Activated T-cell treated with anti-CD3 and anti-CD28 coated beads, Interleukin-2, amount 50 U/mL, for 48 hours (primary cell): ENCODE measurements at regions not wholly inside any gene's neighbourhood (a gene's known extent, or its start where the extent isn't known, plus 50 kb on each side); places are given as distances from the start of the nearest gene placed in this dataset.
"Not testable (repeated sequence)": the region's sequence is repeated elsewhere in the genome, so short reads cannot be mapped to it uniquely, and the experiment has no call there.

Source experiments
- DNase-seq, 2 experiments: peaks; one replicate each; pipeline ENCODE4 v3.0.0-alpha.2; 2020

DNA sequence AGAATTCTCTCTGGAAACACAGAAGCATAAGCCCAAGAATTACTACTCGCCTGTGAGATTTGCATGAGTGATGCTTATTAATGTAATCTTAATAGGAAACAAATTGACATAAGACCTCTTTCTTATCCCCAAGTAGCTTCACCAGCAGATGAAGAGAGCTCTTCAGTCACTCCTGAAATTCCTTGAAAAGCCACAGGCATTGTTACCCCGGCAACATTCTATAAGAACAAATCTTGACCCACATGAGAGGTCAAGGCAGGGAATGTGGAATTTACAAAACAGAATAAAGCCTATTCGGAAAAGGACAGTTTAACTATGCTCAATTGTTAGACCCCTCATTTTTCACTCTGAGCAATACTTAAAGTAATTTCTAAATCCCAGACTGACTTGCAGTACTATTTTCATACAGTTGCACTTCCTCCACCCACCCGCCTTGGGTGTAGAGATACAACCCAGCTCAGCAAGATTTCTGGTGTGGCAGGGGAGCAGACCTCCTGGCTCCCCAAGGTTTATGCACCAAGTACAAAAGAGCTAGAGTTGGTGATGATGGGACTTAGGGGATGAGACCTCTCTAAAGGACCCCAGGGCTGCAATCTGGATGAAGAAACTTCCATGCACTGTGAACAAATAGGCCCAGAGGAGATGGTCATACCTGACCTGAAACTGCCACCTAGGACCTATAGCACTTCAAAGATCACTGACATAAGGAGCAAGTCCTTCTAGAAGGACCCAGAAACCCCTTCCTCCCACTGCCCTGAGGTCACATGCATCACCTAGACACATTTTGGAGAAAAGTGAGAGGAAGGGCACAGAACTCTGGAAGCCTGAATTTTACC lies 242.1 kb downstream of the ZNF608 start:
- no peak for DNase-seq

DNA sequence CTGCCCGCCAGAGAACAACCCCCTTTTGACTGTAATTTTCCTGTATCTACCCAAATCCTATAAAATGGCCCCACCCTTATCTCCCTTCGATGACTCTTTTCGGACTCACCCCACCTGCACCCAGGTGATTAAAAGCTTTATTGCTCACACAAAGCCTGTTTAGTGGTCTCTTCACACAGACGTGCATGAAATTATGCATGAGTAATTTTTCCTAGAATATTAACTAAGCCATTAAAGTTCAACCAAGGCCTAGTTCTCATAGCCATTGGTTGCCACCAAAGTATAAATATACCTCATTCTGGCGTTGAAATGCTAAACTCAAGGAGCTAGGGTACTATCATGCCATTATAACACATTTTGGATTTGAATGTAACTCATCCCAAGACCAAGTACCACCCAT lies 243.9 kb downstream of the ZNF608 start:
- no peak for DNase-seq

DNA sequence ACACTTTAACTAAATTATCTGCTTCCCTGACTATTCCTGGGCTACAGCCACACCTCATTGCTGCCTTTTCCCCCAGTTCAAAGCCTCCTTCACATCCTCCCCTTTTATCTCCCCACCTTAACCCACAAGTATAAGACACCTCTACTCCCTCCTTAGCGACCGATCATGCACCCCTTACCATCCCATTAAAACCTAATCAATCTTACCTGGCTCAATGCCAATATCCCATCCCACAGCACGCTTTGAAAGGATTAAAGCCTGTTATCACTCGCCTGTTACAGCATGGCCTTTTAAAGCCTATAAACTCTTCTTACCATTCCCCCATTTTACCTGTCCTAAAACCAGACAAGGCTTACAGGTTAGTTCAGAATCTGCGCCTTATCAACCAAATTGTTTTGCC lies 246.6 kb downstream of the ZNF608 start:
- not testable (repeated sequence) for DNase-seq

DNA sequence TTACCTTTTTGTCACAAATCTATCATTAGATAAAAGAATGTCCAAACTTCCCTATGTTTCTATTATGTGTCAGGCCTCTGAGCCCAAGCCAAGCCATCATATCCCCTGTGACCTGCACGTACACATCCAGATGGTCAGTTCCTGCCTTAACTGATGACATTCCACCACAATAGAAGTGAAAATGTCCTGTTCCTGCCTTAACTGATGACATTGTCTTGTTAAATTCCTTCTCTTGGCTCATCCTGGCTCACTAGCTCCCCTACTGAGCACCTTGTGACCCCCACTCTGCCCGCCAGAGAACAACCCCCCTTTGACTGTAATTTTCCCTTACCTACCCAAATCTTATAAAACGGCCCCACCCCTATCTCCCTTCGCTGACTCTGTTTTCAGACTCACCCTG lies 249.5 kb downstream of the ZNF608 start:
- DNase-seq, result not testable (repeated sequence)

DNA sequence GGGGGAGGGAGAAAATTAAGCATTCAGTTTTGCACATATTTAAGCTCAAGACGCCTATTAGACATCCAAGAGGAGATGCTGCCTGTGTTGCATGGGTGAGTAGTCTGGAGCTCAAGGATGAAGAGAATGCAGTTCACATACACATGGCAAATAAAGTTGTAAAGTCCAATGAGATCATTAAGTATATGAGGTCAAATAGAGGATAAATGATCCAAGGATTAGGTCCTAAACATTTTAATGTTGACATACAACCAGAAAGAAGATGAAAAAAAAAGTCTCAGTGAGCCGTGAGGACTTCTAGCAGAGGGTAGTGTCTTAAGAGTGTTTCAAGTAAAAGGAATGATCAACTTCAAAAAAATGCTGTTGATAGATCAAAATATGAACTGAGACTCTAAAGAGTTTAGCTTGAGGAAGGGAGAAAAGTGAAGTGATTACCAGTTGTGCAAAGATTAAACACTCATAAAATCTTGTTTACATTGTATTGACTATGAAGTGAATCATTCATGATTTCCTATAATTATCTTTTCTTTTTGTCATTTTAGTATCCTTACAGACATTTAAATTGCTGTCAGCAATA lies 251.8 kb downstream of the ZNF608 start:
- DNase-seq, result no peak

DNA sequence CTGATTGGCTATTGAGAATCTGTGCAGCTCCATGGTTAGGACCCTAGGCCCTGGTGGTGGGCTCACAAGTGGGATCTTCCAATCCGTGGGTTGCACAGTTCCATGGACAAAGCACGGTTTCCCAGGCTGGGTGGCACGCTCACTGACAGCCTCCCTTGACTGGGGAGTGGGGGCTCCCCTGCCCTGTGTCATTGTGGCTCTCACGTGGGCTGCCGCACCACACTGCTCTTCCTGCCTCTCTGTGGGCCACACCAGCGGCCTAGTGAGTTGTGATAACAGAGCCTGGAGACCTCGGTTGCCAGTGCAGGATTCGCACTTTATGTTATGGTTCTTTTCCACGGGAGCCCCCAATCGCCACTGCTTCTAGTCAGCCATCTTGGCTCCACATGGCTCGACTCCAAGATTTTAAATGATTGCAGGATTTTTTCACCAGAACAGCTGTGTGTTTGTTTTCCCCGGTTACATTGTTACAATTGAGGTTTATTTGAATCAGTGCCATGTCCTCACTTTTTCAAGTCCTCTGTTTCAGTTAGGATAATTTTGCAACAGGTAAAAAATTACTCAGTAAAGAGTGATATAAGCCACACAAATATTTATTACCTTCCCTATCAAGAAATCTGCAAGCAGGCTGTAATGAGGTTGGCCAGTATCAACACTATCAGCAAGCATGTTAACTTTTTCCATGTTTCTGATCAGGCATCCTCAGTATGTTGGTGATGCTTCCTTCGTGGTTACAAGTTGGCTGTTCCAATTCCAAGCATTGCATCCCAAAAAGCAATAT lies 253.8 kb downstream of the ZNF608 start:
- no peak for DNase-seq

DNA sequence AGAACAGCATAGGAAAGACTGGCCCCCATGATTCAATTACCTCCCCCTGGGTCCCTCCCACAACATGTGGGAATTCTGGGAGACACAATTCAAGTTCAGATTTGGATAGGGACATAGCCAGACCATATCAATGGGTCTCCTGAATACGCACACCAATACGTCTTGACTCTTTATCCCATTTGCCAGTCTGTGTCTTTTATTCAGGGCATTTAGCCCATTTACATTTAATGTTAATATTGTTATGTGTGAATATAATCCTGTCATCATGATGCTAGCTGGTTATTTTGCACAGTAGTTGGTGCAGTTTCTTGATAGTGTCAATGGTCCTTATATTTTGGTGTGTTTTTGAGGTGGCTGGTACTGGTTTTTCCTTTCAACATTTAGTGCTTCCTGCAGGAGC lies 256.1 kb downstream of the ZNF608 start:
- DNase-seq, result not testable (repeated sequence)

DNA sequence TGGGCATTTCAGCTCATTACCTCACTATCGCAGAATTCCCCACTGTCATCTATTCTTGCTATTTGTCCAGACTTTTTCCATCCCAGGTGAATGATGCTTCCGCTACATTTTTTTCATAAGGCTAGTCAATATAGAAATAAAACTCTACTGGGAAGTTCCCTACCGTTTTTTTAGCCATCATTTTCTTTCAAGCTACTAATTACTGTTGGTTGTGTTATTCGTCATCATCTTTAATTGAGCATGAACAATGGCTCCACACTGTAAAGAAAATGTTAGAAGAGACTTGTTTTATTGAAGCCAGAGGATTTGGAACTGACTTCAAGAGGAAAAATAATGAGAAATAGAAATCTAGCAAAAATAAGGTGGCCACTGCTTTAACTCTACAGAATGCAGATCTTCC lies 265.0 kb downstream of the ZNF608 start:
- DNase-seq, result no peak

DNA sequence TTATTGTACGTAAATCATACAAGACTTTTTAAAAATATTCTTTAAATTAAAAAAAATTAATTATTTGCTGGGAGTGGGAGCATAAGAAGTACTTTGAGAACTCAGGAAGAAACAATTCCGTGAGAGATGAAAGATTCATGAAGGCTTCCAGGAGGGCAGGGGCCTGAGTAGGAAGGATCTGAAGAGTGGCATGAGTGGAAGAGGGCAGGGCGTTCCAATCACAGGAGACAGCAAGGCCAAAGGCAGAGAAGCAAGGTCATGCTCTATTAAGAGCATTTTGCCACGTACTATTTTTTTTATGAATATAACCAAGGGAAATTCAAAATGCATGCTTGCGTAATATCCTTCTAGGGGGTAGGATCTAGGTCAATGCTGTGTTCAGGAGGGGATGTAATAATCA lies 265.5 kb downstream of the ZNF608 start:
- DNase-seq, result no peak

DNA sequence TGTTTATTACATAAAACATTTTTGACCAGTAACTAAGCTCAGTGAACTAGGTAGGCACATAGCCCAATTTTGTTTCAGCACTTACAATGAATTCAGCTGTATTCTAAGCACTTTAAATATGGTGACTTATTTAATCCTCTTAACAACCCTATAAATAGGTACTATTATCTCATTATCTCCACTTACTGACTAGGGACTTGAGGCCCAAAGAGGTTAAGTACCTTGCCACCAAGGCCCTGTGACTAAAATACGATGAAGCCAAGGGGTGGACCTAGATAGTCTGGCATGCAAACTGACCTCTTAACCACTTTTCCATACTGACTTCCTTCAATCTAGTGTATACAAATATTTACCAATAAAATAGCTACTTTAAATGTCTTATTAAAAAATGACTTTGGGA lies 266.4 kb downstream of the ZNF608 start:
- DNase-seq, result no peak

DNA sequence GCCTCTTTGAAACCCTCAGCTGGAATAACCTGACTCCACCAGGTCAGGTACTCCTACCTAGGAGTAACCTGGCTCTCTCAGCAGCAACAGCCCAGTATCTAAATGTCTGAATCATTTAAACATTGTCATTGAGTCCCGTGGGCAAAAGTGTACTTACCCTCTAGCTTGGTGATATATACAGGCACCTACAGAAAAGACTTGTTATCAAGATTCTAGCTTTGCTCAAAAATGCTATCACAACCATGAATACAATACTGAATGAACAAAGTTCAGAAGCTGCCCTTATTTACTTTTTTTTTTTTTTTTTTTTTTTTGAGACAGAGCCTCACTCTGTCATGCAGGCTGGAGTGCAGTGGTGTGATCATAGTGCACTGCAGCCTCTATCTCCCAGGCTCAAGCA lies 268.2 kb downstream of the ZNF608 start:
- no peak for DNase-seq

DNA sequence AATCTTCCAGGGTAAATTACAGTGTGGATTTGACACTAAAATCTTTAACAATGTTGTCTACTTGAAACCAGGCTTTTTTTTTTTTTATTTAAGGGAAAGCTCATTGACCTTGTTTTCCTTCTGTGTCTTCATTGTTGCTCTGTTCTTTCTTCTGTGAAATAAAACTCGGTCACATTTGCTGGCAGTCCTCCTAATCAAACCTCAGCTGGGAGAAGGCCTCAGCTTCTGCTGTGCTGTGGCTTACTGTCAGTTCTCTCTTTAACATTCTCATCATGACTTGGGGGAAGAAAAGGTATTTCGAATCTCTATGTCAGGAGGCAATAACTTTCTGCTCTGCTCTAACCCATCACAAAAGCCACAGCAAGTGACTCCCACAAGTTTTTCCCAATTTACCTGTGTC lies 268.9 kb downstream of the ZNF608 start:
- DNase-seq, result no peak

DNA sequence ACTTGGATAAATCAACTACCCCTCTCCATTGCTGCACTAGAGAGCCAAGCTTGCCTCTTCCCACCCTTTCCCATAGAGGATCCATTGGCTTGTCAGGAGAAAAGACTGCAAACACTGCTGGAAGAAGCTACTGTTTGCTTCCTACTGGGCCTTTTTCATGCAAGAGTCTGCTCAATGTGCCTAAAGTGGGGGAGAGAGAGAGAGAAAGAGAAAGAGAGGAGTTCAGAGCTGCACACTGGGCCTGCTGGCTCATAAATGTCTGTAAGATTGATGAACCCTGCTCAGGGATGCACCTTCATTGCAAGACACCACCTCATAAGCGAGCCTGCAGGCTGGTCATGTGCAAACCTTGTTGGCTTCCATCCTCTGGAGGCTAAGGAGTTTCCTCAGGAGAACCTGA lies 269.4 kb downstream of the ZNF608 start:
- DNase-seq, result no peak

DNA sequence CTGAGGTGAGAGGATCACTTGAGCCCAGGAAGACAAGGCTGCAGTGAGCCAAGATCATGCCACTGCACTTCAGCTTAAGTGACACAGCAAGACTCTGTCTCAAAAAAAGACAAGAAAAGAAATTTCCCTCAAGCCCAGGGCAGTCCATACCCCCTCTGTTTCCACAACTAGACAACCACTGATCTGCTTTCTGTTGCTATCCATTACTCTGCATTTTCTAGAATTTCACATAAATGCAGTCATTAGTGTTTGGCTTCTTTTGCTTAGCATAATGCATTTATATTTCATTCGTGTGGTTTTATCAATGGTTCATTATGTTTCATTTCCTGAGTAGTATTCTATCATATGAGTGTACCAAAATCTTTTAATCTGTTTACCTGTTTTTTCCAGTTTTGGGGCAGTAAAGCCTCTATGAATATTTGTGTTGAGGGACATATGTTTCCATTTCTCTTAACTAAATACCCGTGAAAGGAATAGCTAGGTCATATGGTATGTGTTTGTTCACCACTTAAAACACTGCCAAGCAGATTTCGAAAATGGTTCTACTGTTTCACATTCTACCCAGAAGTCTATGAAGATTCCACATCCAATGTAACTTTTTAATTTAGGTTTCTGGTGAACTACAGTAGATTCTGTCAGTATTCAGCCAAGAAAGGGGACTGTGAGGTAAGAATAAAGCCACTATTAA lies 271.8 kb downstream of the ZNF608 start:
- no peak for DNase-seq

DNA sequence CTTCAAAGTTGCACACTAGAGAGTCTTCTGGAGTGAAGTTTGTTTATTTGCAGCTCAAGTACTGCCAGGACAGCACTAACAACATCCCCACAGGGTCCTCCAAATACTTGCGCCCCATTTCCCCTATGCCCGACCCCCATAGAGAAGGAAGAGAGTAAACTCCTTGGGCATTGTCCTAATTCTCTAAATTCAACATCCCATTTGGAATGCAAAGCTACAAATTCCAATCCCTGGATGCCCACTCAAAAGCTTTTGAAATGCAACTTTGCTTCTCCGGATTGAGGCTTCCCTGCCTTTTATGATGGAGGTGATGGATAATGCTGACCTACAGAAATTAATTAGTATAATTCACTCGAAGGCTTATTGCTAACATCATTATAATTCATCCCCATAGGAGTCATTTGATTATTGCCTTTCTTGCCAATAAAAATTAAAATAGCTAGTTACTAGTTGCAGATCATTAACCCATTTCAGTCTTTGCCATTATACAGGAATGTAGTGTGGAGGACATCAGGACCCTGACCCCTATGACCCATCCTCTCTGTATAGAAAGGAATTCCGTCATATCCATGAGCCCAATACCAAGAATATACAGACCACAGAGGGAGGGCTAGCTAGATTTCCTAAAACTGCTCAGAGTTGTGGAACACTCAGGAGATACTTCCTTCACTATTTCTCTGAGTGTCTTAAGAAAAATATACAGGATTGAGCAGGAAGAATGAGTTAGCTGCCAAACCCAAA lies 277.6 kb downstream of the ZNF608 start:
- DNase-seq, result no peak

DNA sequence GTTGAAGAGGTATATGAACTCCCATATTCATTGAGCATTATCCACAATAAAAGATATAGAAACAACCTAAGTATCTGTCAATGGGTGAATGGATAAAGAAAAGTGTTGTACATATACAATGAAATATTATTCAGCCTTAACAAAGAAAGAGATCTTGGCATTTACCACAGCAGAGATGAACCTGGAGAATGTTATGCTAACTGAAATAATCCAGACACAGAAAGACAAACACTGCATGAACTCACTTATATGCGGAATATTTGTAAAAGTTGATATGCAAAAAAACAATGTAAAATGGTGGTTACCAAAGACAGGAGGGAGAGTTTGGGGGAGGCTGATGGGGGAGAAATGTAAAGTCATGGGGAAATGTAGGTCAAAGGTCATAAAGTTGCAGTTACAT lies 278.7 kb downstream of the ZNF608 start:
- no peak for DNase-seq

DNA sequence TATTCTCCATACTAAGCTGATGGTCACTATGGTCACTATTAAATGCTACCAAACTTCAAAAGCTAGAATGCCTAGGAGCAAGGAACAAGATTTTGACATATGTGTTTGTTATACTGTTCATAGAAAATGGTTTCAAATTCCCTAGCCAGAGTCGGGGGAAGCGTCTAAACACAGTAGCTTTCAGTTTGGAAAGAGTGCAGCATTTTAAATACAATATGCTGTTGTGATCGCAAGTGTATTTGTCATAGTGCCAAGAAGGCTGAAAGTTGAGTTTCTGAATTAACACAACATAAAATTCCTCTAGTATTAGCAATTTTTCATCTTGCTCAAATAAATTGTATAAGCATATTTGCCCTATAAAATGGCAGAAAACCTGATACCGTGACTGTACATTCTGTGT lies 280.4 kb downstream of the ZNF608 start:
- DNase-seq, result no peak

DNA sequence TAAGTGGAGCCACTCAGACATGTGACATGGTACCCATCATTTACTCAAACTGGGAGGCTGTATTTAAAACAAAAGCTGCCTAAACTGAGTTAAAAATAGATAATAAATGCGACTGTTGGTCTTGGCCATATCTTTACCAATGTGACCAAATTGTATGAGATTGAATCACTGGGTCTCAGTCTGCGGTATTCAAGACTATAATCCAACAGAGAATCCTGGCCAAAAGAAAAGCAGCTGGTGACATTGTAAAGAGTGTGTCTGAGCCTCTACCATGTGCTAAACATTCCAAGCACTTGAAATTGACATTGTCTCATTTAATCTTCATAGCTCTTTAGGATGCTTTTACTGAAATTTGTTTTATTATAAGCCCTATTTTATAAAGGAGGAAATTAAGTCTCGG lies 282.6 kb downstream of the ZNF608 start:
- no peak for DNase-seq

DNA sequence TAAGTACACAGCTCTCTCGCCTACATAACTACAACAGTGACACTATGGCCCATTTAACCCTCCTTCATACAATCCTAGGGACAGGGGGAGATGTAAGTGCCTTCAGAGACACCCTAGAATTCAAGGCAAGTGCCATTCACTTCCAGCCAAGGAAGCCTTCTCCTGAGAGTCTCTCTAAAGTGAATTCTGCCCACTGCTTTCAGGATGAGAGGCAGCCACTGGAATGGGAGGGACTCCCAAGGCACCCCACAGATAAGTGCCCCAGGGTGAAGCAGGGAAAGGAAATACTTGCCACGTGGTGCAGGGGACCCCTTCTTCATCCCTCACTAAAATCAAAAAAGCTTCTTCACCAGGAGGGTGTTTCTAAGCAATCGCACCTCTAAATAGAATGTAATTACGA lies 283.7 kb downstream of the ZNF608 start:
- DNase-seq, result no peak

DNA sequence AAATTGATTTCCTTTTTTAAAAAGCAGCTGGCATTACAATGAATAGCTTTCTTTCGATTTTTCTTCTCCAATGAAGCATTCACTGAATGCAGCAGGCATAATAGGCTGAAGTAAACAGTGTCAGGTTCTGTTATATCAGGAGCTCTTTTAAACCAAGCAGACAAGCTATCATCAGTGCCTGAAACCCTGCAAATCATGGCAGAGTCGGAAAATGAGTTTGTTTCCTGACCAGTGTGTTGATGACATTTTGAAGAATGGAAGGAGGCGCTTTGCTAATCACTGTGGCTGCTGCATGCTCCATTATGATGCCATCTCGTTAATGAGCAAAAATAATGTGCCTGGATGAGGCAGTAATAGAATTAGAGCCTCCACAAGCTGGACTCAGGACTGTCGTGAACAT lies 284.5 kb downstream of the ZNF608 start:
- no peak for DNase-seq

DNA sequence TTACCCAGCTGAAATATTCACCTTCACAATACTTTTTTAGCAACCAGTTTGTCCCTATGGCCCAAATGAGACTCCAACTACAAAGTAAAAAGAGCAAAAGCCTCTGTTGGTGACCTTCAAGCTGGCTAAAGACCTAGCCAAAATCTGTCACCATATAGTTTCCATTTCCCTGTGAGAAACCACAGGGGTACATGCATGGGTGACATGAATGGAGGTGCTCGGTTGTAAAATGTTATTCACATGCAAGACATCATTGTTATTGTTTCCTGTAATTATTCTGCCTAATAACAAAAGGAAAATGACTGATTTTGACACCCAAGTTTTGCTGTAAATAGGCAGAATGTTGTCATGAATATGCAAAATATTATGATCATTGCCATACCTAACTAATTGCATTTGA lies 285.3 kb downstream of the ZNF608 start:
- no peak for DNase-seq

DNA sequence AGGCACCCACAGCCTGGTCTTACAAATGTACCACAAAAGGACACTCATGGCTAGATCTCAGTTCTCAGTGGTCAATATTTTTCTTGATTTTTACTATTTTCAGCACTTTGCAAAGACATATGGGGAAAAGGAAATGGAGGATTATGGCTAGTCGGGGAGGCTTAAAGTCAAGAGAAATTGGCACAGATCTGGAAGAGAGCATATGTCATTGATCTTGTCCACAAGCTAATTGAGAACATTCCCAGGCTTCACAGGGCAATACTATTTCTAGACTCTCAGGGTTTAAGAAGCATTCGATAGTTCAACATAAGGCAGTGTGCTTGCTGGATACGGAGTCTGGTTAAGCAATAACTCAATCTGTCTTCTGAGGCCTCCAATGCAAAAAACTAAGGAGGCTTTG lies 285.8 kb downstream of the ZNF608 start:
- no peak for DNase-seq

DNA sequence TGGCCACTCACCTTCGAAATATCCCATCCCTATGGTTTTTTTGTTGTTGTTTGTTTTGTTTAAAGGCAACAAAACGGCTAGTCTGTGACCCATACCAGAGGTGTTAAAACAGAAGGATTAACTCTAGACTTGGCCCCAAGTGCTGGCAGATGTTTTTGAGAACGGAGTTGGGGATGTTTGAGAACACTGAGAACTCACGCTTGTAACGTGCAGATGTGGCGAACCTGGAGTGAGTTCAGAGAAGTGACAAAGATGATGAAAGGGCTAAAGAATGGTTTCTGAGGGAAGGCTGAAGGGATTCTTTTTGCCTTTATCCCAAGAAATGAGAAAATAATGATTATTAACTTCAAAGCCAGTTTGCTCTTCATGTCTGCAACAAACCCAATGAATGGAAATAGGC lies 286.5 kb downstream of the ZNF608 start:
- DNase-seq, result no peak
